GM12878 (cell line): ENCODE measurements at regions not wholly inside any gene's neighbourhood (a gene's known extent, or its start where the extent isn't known, plus 50 kb on each side); places are given as distances from the start of the nearest gene placed in this dataset.

Experiments
- ATAC-seq: fragments of 200-7000 bp; cut with Tn5 transposase; 3 replicates; pipeline ENCODE4 v1.9.1; 2020; ENCODE audit warnings: mild to moderate bottlenecking, moderate library complexity
- BruUV-seq: library from RNA; stranded (reverse); fragments of 400-500 nt; replicated peaks from 2 replicates; lab custom pipeline; 2021; lab: Mats Ljungman, UMichigan
- CTCF ChIA-PET: fragments of 300-600 bp; sonication (Branson Sonifier 250); formaldehyde crosslinking; extraction: SDS; loops from one replicate; lab custom pipeline; 2021; ENCODE audit warnings: inconsistent platforms; lab: Yijun Ruan, JAX
- POLR2A ChIA-PET: fragments of 350-600 bp; formaldehyde crosslinking; extraction: SDS; loops from one replicate; lab custom pipeline; 2021; ENCODE audit warnings: inconsistent platforms; lab: Charles Lee
- RAD21 ChIA-PET: fragments of 300-600 bp; sonication (Branson Sonifier 250); formaldehyde crosslinking; loops from one replicate; lab custom pipeline; 2023; ENCODE audit warnings: antibody characterized with exemption; ENCODE audit not compliant: unreplicated experiment; lab: Charles Lee
- SMC1A ChIA-PET: fragments of 300-600 bp; sonication (Branson Sonifier 250); formaldehyde crosslinking; loops from one replicate; lab custom pipeline; 2023; ENCODE audit not compliant: unreplicated experiment, uncharacterized antibody; lab: Charles Lee
- DNase-seq: peaks from one replicate; pipeline ENCODE4 v3.0.0-alpha.2; 2011; ENCODE audit warnings: low read depth, low spot score
- FAIRE-seq: peaks from 3 replicates; lab custom pipeline; 2011; peaks lifted over from hg19 to GRCh38; lab: Jason Lieb, UNC
- H2AFZ ChIP-seq: 2 replicates; pipeline ENCODE4 v1.6.0; 2011; ENCODE audit warnings: low read depth, low read length, control low read depth; ENCODE audit not compliant: control insufficient read depth
- H3K27ac ChIP-seq: 2 replicates; pipeline ENCODE4 v1.5.1; 2011; ENCODE audit warnings: control low read depth; ENCODE audit not compliant: control insufficient read depth, insufficient read depth
- H3K27me3 ChIP-seq, 2 experiments: replicated peaks in 1 of 2; 2 replicates each; pipeline versions ENCODE4 v1.6.0 to v1.6.1; 2011; ENCODE audit warnings: low read length in 1 of 2; ENCODE audit not compliant: control insufficient read depth in 2 of 2, insufficient read depth in 2 of 2
- H3K36me3 ChIP-seq, 2 experiments: 2 replicates each; pipeline ENCODE4 v1.5.1; 2011; ENCODE audit warnings: low read length in 1 of 2; ENCODE audit not compliant: control insufficient read depth in 2 of 2, insufficient read depth in 2 of 2
- H3K4me1 ChIP-seq: 2 replicates; pipeline ENCODE4 v1.6.1; 2011; ENCODE audit warnings: mild to moderate bottlenecking, low read length, moderate library complexity, mixed read lengths; ENCODE audit not compliant: control insufficient read depth, insufficient read depth
- H3K4me2 ChIP-seq: 2 replicates; pipeline ENCODE4 v1.6.0; 2011; ENCODE audit warnings: control low read depth; ENCODE audit not compliant: control insufficient read depth, insufficient read depth
- H3K4me3 ChIP-seq: fragments of 200-600 bp; sonication (generic); 2 replicates; pipeline ENCODE4 v1.5.1; 2016
- H3K79me2 ChIP-seq: 2 replicates; pipeline ENCODE4 v1.6.0; 2011; ENCODE audit warnings: low read length; ENCODE audit not compliant: control insufficient read depth, insufficient read depth
- H3K9ac ChIP-seq: 2 replicates; pipeline ENCODE4 v1.8.0; 2011; ENCODE audit warnings: low read length, control low read depth, mixed read lengths; ENCODE audit not compliant: control insufficient read depth, insufficient read depth
- H3K9me3 ChIP-seq: replicated peaks from 3 replicates; pipeline ENCODE4 v1.5.1; 2011; ENCODE audit warnings: mild to moderate bottlenecking, low read length; ENCODE audit not compliant: control insufficient read depth, insufficient read depth
- H4K20me1 ChIP-seq: 2 replicates; pipeline ENCODE4 v1.6.0; 2011; ENCODE audit not compliant: control insufficient read depth, insufficient read depth
- ATF2 ChIP-seq: IDR thresholded peaks from 2 replicates; pipeline ENCODE4 v1.6.1; 2012; ENCODE audit warnings: low read length, inconsistent platforms
- BCLAF1 ChIP-seq: fragments of 450-650 bp; IDR thresholded peaks from 2 replicates; pipeline ENCODE4 v1.6.1; 2017; ENCODE audit warnings: antibody characterized with exemption, mild to moderate bottlenecking, moderate library complexity
- BHLHE40 ChIP-seq, 2 experiments: fragments of 450-650 bp in 1 of 2; IDR thresholded peaks; 2 replicates each; pipeline ENCODE4 v1.6.1; 2011 to 2017; ENCODE audit warnings: low read depth in 2 of 2, borderline replicate concordance in 1 of 2, improper control_type of control experiment in 1 of 2, low read length in 1 of 2, mild to moderate bottlenecking in 1 of 2
- FOS ChIP-seq: IDR thresholded peaks from 3 replicates; pipeline ENCODE4 v1.6.1; 2011; ENCODE audit warnings: borderline replicate concordance; ENCODE audit not compliant: insufficient read length; ENCODE audit errors: extremely low read depth
- IRF4 ChIP-seq: IDR thresholded peaks from 2 replicates; pipeline ENCODE4 v1.6.1; 2011; ENCODE audit warnings: low read depth, low read length
- IRF5 ChIP-seq: fragments of 450-650 bp; IDR thresholded peaks from 2 replicates; pipeline ENCODE4 v1.6.1; 2017; ENCODE audit warnings: borderline replicate concordance
- KAT2A ChIP-seq: conservative IDR thresholded peaks from 2 replicates; pipeline ENCODE4 v1.6.1; 2011; ENCODE audit warnings: low read depth, low read length; ENCODE audit not compliant: control insufficient read depth
- RAD51 ChIP-seq: fragments of 450-650 bp; IDR thresholded peaks from 2 replicates; pipeline ENCODE4 v1.6.1; 2016; ENCODE audit warnings: moderate library complexity, mild to moderate bottlenecking, inconsistent platforms
- RBBP5 ChIP-seq: fragments of 200-600 bp; sonication (generic); conservative IDR thresholded peaks from 2 replicates; pipeline ENCODE4 v1.6.1; 2016
- SIN3A ChIP-seq: IDR thresholded peaks from 2 replicates; pipeline ENCODE4 v1.6.1; 2012; ENCODE audit warnings: low read depth, low read length, improper control_type of control experiment
- SMARCA5 ChIP-seq: fragments of 450-650 bp; IDR thresholded peaks from 2 replicates; pipeline ENCODE4 v1.6.1; 2017; ENCODE audit warnings: mild to moderate bottlenecking
- ZNF384 ChIP-seq: IDR thresholded peaks from 2 replicates; pipeline ENCODE4 v1.6.1; 2012; ENCODE audit warnings: low read depth, mild to moderate bottlenecking, low read length, improper control_type of control experiment, borderline replicate concordance
- ZSCAN29 ChIP-seq: fragments of 450-650 bp; IDR thresholded peaks from 2 replicates; pipeline ENCODE4 v1.6.1; 2017; ENCODE audit warnings: mild to moderate bottlenecking, moderate library complexity
- WGBS: methylation state at CpG from one replicate; pipeline ENCODE4 v1.1.6; 2016; ENCODE audit warnings: low lambda C conversion rate; ENCODE audit not compliant: insufficient replicate concordance, insufficient coverage; ENCODE audit errors: missing lambda C conversion rate; 5-methylcytosine and 5-hydroxymethylcytosine counted together
- in situ Hi-C: fragments of 300-500 bp; cut with MboI; formaldehyde crosslinking; loops from 9 replicates; pipeline ENCODE4 v1.14.3; 2018; ENCODE audit warnings: mixed read lengths
- intact Hi-C: fragments of 100-400 bp; cut with micrococcal nuclease; formaldehyde crosslinking; loops from one replicate; pipeline ENCODE4 v1.14.2; 2022; ENCODE audit not compliant: unreplicated experiment

- FAIRE-seq = no peak
- no peaks in the 10 kb centered on the region; the same call in 2 of the 3 replicates for H3K9me3 ChIP-seq
These were observed 135.8 kb upstream of the PEG3 start for GRCh38 chr19:56976300-56976699.

GRCh38 chr19:56976995-56977906, 136.7 kb upstream of the PEG3 start:
- H3K4me2 ChIP-seq = no peak overlapping the region
- H2AFZ ChIP-seq = no peak overlapping the region
- CTCF ChIA-PET = no interaction called here
- H3K9ac ChIP-seq = no peak overlapping the region
- H3K9me3 ChIP-seq = no peaks in the 10 kb centered on the region; the same call in 2 of the 3 replicates
- no TSS peak for BruUV-seq
- WGBS = 32% methylated on average over 14 of the region's 14 CpGs
- POLR2A ChIA-PET = no interaction called here
- DNase-seq (no peak), ATAC-seq (no peak), FAIRE-seq (no peak)
- H4K20me1 ChIP-seq = no peaks in the 10 kb centered on the region
- H3K79me2 ChIP-seq = no peaks in the 10 kb centered on the region
- in situ Hi-C loops (no loop called here), intact Hi-C loops (no loop called here)
- H3K36me3 ChIP-seq = no peaks in the 10 kb centered on the region
- SMC1A ChIA-PET = no interaction called here
- no peaks in the 10 kb centered on the region for H3K4me1 ChIP-seq
- no peak overlapping the region for H3K27ac ChIP-seq
- no peak overlapping the region for H3K4me3 ChIP-seq
- H3K27me3 ChIP-seq = no peaks in the 10 kb centered on the region
- RAD21 ChIA-PET = no interaction called here
- no peak for TF ChIP-seq BCLAF1
- no peak for TF ChIP-seq RAD51
- no peak for TF ChIP-seq IRF4
- no peak for TF ChIP-seq IRF5
- no peak for TF ChIP-seq ZNF384
- no peak for TF ChIP-seq RBBP5
- TF ChIP-seq SMARCA5 = no peak
- TF ChIP-seq KAT2A = no peak
- TF ChIP-seq FOS = no peak
- TF ChIP-seq ZSCAN29 = no peak
- TF ChIP-seq ATF2 = no peak

More at GRCh38 chr19:56976300-56976699, 135.8 kb upstream of the PEG3 start:
- Histone ChIP-seq H3K9ac (no peak overlapping the region), H4K20me1 (no peaks in the 10 kb centered on the region), H3K4me3 (no peak overlapping the region), H3K79me2 (no peaks in the 10 kb centered on the region), H3K36me3 (no peaks in the 10 kb centered on the region), H3K4me1 (no peaks in the 10 kb centered on the region), H3K27ac (no peak overlapping the region), H3K27me3 (no peaks in the 10 kb centered on the region), H2AFZ (no peak overlapping the region), H3K4me2 (no peak overlapping the region)
- ATAC-seq (no peak), DNase-seq (no peak)
- WGBS = 10% methylated on average over 3 of the region's 4 CpGs
- intact Hi-C loops (no loop called here), in situ Hi-C loops (no loop called here)
- ChIA-PET CTCF (no interaction called here), RAD21 (no interaction called here), POLR2A (no interaction called here), SMC1A (no interaction called here)
- TF ChIP-seq BHLHE40 (IDR thresholded peaks at IDR 0.05; ENCODE audit: borderline replicate concordance in 1 of 2, low read depth in 2 of 2, low read length in 1 of 2) (no peak), SIN3A (no peak)
- no TSS peak for BruUV-seq
